GM23338 (cell line): ENCODE measurements at regions not wholly inside any gene's neighbourhood (a gene's known extent, or its start where the extent isn't known, plus 50 kb on each side); places are given as distances from the start of the nearest gene placed in this dataset.

Source experiments
- ATAC-seq: fragments of 200-7000 bp; cut with Tn5 transposase; 3 replicates; pipeline ENCODE4 v1.9.1; 2020
- DNase-seq: peaks from one replicate; pipeline ENCODE4 v3.0.0-alpha.2; 2015; ENCODE audit warnings: low spot score
- H2AFZ ChIP-seq: fragments of 200-600 bp; sonication (generic); 2 replicates; pipeline ENCODE4 v1.8.0; 2016; ENCODE audit warnings: antibody characterized with exemption, mild to moderate bottlenecking, moderate library complexity
- H3F3A ChIP-seq: fragments of 200-600 bp; sonication (generic); replicated peaks from 2 replicates; pipeline ENCODE4 v1.8.0; 2017; ENCODE audit warnings: antibody characterized with exemption, mixed run types, low read depth
- H3K27ac ChIP-seq: fragments of 200-600 bp; sonication (generic); 2 replicates; pipeline ENCODE4 v1.6.1; 2016; ENCODE audit warnings: low read depth
- H3K27me3 ChIP-seq: fragments of 200-600 bp; sonication (generic); 2 replicates; pipeline ENCODE4 v1.8.0; 2016; ENCODE audit warnings: mild to moderate bottlenecking, mixed run types, moderate library complexity; ENCODE audit not compliant: insufficient read depth
- H3K36me3 ChIP-seq: fragments of 200-600 bp; sonication (generic); 2 replicates; pipeline ENCODE4 v1.8.0; 2016; ENCODE audit warnings: mild to moderate bottlenecking; ENCODE audit not compliant: insufficient read depth
- H3K4me1 ChIP-seq: fragments of 200-600 bp; sonication (generic); 2 replicates; pipeline ENCODE4 v1.8.0; 2016; ENCODE audit warnings: mild to moderate bottlenecking, moderate library complexity; ENCODE audit not compliant: insufficient read depth
- H3K4me2 ChIP-seq: fragments of 200-600 bp; sonication (generic); 2 replicates; pipeline ENCODE4 v1.7.1; 2017; ENCODE audit warnings: mixed run types
- H3K4me3 ChIP-seq: fragments of 200-600 bp; sonication (generic); 2 replicates; pipeline ENCODE4 v1.6.1; 2016; ENCODE audit warnings: mixed run types
- H3K79me2 ChIP-seq: fragments of 200-600 bp; sonication (generic); replicated peaks from 2 replicates; pipeline ENCODE4 v1.8.0; 2017; ENCODE audit warnings: mild to moderate bottlenecking; ENCODE audit not compliant: insufficient read depth
- H3K9me2 ChIP-seq: fragments of 200-600 bp; sonication (generic); 2 replicates; pipeline ENCODE4 v1.8.0; 2017; ENCODE audit not compliant: insufficient read depth
- H4K20me1 ChIP-seq: fragments of 200-600 bp; sonication (generic); replicated peaks from 2 replicates; pipeline ENCODE4 v1.8.0; 2017; ENCODE audit warnings: mild to moderate bottlenecking; ENCODE audit not compliant: insufficient read depth
- H3K27ac Mint-ChIP-seq: 2 replicates; pipeline ENCODE4 v1.8.0; 2020; ENCODE audit warnings: inconsistent platforms, mild to moderate bottlenecking, moderate library complexity, mixed read lengths
- H3K27me3 Mint-ChIP-seq: 3 replicates; pipeline ENCODE4 v1.8.0; 2022; ENCODE audit warnings: low read depth, mild to moderate bottlenecking, moderate library complexity, mixed read lengths, inconsistent platforms; ENCODE audit not compliant: insufficient read depth, poor library complexity
- H3K36me3 Mint-ChIP-seq: 3 replicates; pipeline ENCODE4 v1.8.0; 2021; ENCODE audit warnings: low read depth, mild to moderate bottlenecking, inconsistent platforms, moderate library complexity, mixed read lengths
- H3K4me1 Mint-ChIP-seq: 3 replicates; pipeline ENCODE4 v1.8.0; 2020; ENCODE audit warnings: mild to moderate bottlenecking, inconsistent platforms, mixed read lengths
- H3K4me3 Mint-ChIP-seq: 3 replicates; pipeline ENCODE4 v1.8.0; 2021; ENCODE audit warnings: moderate library complexity, mild to moderate bottlenecking, inconsistent platforms, mixed read lengths
- H3K9me3 Mint-ChIP-seq: 3 replicates; pipeline ENCODE4 v1.8.0; 2020; ENCODE audit warnings: moderate library complexity, mild to moderate bottlenecking, inconsistent platforms, mixed read lengths
- CREB1 ChIP-seq: fragments of 250-450 bp; sonication (Bioruptor Pico); IDR thresholded peaks from 2 replicates; pipeline ENCODE4 v1.5.0; 2020; ENCODE audit warnings: low read depth, mild to moderate bottlenecking, moderate library complexity
- CTCF ChIP-seq, 2 experiments: fragments of 200-600 bp in 1 of 2; sonication (generic) in 1 of 2; conservative IDR thresholded peaks; 2 replicates each; pipeline versions ENCODE4 v1.5.1 to v1.6.1; 2016 to 2017; ENCODE audit warnings: antibody characterized with exemption in 2 of 2, low read depth in 2 of 2, mild to moderate bottlenecking in 2 of 2, moderate library complexity in 1 of 2
- EZH2 ChIP-seq: fragments of 200-600 bp; sonication (generic); IDR thresholded peaks from one replicate; pipeline ENCODE4 v1.8.0; 2017; ENCODE audit warnings: antibody characterized with exemption, mild to moderate bottlenecking, low read depth; ENCODE audit not compliant: unreplicated experiment
- JUNB ChIP-seq: IDR thresholded peaks from one replicate; pipeline ENCODE4 v1.6.1; 2016; ENCODE audit warnings: antibody characterized with exemption; ENCODE audit not compliant: unreplicated experiment
- NANOG ChIP-seq: IDR thresholded peaks from 2 replicates; pipeline ENCODE4 v1.6.1; 2016; ENCODE audit warnings: antibody characterized with exemption, borderline replicate concordance
- POLR2AphosphoS5 ChIP-seq: IDR thresholded peaks from 2 replicates; pipeline ENCODE4 v1.6.1; 2016; ENCODE audit warnings: antibody characterized with exemption, low read depth
- REST ChIP-seq: IDR thresholded peaks from one replicate; pipeline ENCODE4 v1.6.1; 2018; ENCODE audit warnings: antibody characterized with exemption; ENCODE audit not compliant: unreplicated experiment
- STAT1 ChIP-seq: IDR thresholded peaks from one replicate; pipeline ENCODE4 v1.6.1; 2016; ENCODE audit warnings: antibody characterized with exemption; ENCODE audit not compliant: unreplicated experiment
- ZNF114 ChIP-seq: fragments of 250-450 bp; sonication (Bioruptor Pico); IDR thresholded peaks from 2 replicates; pipeline ENCODE4 v1.5.0; 2020; ENCODE audit warnings: mild to moderate bottlenecking, moderate library complexity
- ZNF331 ChIP-seq: fragments of 250-450 bp; sonication (Bioruptor Pico); IDR thresholded peaks from 2 replicates; pipeline ENCODE4 v1.5.0; 2020; ENCODE audit warnings: low read depth, mild to moderate bottlenecking, moderate library complexity
- ZNF462 ChIP-seq: fragments of 250-450 bp; sonication (Bioruptor Pico); IDR thresholded peaks from 2 replicates; pipeline ENCODE4 v1.5.0; 2020; ENCODE audit warnings: mild to moderate bottlenecking, moderate library complexity

GRCh38 chr2:128781166-128781565 lies 462.5 kb upstream of the HS6ST1 start:
- Histone ChIP-seq H3K4me1 (no peaks in the 10 kb centered on the region), H3K9me2 (no peaks in the 10 kb centered on the region), H3K79me2 (no peaks in the 10 kb centered on the region), H4K20me1 (no peaks in the 10 kb centered on the region), H3F3A (no peaks in the 10 kb centered on the region), H3K27me3 (no peaks in the 10 kb centered on the region), H2AFZ (no peak overlapping the region), H3K4me2 (no peak overlapping the region), H3K27ac (no peak overlapping the region), H3K4me3 (no peak overlapping the region), H3K36me3 (no peaks in the 10 kb centered on the region)
- H3K9me3 Mint-ChIP-seq = no peaks in the 10 kb centered on the region
- H3K4me1 Mint-ChIP-seq = peaks cover under 1% of the 10 kb centered on the region
- no peaks in the 10 kb centered on the region for H3K27me3 Mint-ChIP-seq
- no peaks in the 10 kb centered on the region for H3K36me3 Mint-ChIP-seq
- ATAC-seq (no peak), DNase-seq (no peak)
- H3K27ac Mint-ChIP-seq = no peak overlapping the region
- TF ChIP-seq ZNF331 (CRISPR knock-in tag) (no peak), ZNF114 (CRISPR knock-in tag) (no peak), JUNB (no peak), POLR2AphosphoS5 (no peak), NANOG (no peak), ZNF462 (CRISPR knock-in tag) (no peak), CTCF (conservative IDR thresholded peaks at IDR 0.05; ENCODE audit: low read depth in 2 of 2) (no peak), EZH2 (no peak), REST (no peak), CREB1 (CRISPR knock-in tag) (no peak), STAT1 (no peak)
- no peak overlapping the region for H3K4me3 Mint-ChIP-seq
